Effector CD8-positive, alpha-beta T cell (primary cell): ENCODE measurements at regions not wholly inside any gene's neighbourhood (a gene's known extent, or its start where the extent isn't known, plus 50 kb on each side); places are given as distances from the start of the nearest gene placed in this dataset.

Experiments
- DNase-seq: peaks from one replicate; lab custom pipeline; 2025; lab: John Stamatoyannopoulos, UW

DNA sequence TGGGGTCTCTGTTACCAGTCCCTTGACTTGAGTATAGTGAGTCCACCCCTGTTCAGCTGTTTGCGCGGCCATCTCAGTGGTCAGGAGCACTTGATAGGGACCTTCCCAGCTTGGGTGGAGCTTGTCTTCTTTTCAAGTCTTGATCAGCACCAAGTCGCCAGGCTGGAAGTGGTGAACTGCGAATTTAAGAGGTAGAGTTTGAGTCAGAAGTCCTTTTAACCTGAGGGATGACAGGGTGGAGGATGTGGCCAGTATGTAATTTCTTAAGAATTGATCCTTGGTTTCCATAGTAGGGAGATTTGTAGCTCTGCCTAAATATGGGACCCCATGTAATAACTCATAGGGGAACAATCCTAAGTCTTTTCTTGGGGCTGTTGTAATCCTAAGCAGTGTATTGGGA, 86.3 kb upstream of the XCR1 start:
- no peak for DNase-seq

DNA sequence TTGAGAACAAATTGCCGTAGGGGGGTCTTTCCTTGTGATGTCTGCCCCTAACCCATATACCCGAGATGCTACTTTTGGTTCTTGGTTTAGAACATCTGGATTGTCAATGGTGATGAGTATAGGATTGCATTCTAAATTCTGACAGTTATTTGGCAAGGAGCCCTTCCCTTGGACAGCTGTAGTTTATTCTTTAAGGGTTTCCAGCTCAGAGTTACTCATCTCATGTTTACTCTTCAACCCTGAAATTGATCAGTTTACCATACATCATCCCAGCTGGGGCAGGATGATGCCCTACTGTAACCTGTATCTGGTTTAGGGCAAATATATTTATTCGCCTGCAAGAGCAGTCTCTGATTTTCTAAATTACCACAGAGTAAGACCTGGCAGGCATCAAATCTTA, 85.7 kb upstream of the XCR1 start:
- no peak for DNase-seq

DNA sequence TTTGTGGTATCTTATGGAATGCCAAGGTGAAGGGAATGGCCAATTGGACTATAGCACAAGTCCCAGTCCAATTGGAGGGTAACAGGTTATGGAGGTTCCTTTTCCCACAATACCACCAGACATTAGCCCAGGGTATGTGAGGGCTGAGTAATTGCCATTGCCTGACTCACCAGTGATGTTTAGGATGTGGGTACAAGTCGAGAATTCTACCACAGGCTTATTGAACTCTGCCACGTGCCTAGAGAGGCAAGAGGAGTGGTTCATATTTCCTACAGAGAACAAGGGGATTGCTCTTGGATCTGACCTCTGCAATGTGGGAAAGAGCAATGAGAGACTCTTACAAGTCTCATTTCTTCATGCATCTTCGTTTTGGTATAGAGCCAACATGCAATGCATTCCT, 85.0 kb upstream of the XCR1 start:
- DNase-seq, result no peak

DNA sequence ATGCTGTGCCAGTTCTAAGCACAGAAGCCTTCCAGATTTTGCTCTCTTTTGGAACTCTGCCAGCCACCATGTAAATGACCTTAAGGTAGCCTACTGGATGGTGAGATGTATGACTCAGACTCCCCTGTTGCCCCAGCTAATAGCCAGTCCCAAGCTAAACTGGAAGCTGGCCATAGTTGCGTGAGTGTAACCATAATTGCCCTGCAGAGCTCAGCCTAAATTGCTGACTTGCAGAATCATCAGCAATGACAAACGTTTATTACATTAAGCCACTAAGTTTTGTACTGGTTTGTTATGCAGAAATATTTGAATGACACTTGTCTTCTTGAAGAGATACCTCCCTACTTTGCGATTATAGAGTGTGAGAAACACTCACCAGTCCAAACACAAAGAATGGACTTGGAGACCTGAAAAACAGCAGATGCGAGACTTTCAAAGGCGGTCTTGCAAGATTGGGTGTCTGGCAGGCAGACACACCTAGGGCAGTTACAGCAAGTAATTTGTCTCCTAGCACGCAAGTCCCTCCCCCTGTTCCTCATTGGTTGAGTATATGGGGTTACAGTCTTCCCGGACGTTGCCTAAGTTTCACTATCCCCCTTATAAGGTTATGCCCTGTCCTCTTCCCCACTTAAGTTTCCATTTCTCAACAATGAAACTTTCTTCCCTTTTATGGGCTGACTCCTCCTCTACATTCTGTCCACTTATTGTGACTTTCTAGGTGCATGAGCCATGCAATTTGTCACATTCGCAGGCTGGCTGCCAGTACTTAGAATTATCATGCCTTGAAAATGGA, 83.6 kb upstream of the XCR1 start:
- no peak for DNase-seq

DNA sequence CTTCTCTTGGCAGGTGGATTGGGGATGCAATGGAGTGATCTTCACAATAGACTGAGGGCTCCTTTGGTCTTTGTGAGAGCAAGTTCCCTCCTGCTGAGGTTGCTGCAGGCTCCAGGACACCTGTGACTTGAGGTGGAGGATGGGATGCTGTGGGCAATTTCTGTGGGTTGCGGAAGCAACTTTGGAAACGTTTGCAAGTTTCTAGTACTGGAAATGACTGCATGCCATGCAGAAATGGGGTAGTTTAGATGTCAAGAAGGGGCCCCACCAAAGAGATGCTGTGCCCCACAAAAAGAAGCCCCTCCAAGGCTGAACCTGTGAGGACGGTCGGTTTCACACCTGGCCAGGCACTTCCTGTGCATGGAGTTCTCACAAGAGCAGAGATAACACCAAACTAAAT, 80.4 kb upstream of the XCR1 start:
- no peak for DNase-seq

DNA sequence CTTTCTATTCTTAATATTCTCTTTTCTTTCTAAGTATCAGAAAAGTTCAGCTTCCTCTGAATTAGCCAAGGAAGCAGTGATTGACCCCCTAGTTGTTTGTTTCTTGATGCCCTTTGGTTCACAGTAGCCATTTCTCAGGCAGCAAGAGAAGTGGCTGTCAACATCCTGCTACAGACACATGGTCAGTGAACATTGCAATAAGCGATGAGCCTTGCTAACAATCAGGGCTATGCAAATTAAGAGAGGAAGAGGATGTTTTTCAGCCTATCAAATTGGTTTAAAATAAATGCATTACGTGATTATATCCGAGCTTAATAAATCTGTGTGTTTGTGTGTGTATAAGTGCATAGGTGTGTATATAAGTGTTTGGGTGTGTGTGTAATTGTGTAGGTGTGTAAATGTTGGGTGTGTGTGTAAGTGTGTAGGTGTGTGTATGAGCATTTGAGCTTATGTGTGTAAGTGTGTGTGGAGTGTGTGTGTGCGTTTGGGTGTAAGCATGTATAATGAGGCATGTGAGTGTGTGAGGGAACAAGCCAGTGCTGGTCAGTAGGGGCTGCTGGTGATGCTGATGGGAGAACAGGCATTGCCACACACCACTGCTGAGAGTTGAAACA, 78.1 kb upstream of the XCR1 start:
- DNase-seq, result no peak

DNA sequence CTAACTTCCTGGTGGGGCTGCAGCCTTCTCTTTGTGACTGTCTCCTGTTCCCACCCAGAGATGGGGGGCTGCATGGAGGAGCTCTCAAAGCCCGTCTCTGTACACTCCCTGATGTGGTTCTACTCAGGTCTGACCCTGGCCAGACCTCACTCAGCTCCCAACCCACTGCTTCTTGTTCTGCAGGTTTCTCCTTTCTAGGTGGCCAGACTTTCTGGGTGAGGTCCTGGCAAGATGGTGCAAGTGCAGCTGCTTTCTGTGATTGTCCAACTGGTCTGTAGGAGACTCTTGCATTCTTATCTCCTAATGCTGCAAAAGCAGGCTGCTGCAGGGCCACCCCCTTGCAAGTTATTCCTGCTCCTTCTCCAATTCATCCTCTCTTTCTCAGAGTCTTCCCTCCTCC, 77.4 kb upstream of the XCR1 start:
- DNase-seq, result no peak

DNA sequence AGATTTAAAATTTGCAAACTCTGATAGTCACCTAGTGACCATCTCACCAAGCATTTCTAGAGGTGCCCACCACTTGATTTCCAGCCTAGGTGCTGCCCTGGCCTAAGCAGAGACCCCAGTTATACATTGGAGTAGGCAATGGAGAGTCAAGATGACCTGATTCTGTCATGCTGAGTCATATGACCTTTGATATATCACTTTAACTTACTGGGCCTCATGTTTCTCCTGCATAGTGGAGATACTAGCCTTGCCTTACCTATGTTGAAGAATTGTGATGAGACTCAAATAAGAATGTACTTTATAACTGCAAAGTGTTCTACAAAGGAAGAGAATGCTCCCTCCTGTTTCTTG, 75.5 kb upstream of the XCR1 start:
- no peak for DNase-seq

DNA sequence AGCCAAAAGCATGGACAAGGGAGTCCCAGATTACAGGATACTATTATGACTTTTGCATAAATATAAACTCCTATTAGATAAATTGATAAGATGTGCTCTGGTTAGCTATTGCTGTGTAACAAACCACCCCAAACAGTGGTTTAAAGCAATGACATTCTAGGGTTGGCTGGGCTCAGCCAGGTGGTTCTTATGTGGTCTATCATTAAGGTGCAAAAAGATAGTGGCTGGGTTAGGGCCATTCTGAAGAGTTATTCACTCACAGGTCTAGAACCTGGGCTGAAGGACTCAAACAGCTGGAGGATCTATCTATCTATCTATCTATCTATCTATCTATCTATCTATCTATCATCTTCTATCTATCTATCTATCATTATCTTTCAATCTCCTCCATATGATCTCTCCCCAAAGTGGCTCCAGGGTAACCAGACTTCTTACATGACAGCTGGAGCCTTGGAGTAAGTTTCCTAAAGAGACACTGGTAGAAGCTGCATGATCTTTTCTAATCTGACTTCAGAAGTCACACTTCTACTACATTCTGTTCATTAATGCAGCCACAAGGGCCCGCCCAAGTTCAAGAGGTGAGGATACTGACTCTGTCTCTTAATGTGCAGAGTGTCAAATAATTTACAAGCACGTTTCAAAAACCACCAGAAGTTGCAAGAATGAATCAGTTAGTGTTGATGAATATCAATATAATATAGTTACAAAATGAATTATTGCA, 74.9 kb upstream of the XCR1 start:
- DNase-seq, result no peak

DNA sequence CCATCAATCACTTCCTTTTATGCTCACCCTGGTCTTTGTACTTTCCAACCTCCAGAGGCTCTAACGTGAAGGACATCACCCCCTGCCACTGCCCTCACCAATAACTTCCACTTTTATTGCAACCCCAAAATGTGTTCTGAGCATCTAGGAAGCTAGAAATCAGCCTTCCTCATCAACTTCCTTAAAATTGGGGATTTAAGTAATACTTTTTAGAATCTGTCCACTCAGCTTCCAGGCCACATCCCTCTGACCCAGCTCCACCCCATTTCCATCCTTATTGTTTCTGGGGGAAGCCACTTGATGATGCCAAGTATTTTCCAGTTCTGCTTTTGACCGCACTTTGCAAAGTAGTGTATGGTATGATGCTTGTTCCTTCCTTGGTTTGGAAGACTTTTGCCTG, 73.5 kb upstream of the XCR1 start:
- no peak for DNase-seq

DNA sequence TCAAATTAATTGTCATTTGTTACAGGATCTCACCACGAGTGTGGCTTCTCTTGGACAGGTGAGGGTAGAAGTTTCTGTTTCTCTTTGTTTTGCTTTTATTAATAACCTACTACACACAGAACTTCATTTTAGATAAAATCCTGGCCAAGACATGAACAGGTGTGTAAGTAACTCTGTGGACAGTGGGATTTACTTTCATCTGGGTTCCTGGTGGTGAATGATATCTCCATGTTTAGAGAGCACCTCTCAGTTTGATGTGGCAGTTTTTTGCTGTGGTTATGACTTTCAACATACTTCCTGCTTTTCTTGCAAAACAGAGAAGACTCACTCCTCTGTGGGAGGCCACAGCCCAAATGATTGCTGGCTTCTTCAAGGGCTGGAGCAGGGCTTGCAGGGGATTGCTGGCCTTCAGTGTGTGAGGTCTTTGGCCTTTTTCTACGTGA, 71.1 kb upstream of the XCR1 start:
- no peak for DNase-seq

DNA sequence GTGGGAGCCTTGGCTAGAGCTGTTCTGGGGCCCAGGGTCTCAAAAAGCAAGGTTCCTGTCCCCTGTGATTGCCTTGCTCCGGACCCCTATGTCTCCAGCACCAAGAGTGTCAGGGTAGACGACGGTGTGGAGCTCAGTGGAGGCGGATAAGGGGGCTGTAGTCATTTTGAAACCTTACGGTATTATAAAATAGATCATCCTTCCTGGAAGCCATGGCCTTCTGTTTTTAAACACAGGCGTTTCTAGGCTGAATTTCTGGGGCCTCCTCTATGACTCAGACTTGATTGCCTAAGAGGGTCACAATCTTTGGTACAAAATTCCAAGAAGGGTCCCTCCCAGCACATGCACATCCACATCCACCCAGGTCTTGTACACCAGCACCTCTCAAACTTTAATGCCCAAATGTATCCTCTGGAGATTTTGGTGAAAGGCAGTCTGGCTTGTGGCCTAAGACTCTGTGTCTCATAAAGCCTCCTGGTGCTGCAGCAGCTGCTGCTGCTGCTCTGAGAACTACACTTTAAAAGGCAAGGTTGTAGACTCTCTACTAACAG, 70.5 kb upstream of the XCR1 start:
- DNase-seq, result no peak

DNA sequence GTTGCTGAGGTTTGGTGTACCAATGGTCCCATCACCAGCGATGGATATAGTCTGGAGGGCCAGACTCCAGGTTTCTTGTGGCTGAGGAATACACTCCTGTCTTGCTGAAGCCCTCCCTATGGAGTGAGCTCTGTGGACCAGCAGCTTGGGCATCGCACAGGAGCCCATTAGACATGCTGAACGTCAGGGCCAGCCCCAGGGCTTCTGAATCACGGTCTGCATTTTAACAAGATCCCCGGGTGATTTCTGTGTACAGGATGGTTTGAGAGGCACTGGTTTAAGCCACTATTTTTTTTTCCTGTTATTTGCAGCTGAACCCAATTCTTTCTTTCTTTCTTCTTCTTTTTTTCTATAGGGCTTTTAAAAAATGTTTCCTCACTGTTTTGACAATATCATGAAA, 69.5 kb upstream of the XCR1 start:
- no peak for DNase-seq

DNA sequence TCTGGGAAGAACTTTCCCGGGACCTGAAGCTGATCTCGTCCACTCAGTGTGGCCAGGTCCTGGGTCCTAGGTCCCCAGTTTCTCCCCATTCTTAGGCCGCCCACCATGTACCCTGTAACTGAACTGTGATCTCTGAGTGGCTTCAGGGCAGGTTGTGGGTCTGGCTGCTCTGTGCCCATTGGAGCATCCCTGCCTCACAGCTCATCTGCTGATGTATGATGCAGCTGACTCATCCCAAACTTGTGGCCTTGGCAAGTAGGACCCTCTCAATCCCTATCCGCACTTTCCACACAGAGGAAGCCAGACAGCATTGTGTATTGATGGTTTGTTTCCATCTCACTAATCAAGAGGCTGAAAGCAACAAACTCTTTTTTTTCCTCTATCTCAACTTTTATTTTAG, 69.1 kb upstream of the XCR1 start:
- no peak for DNase-seq

DNA sequence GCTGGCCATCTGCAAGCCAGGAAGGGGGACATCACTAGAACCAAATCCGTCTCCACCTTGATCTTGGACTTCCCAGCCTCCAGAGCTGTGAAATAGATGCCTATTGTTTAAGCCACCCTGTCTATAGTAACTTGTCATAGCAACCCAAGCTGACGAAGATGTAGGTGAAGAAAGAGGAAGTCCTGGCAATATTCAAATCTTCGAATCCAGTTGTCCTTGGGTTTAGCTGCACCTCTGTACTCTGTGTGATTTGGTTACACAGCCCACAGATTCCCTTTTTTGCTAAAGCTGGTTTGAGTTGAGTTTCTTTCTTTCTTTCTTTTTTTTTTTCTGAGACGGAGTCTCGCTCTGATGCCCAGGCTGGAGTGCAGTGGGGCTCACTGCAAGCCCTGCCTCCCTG, 68.0 kb upstream of the XCR1 start:
- no peak for DNase-seq

DNA sequence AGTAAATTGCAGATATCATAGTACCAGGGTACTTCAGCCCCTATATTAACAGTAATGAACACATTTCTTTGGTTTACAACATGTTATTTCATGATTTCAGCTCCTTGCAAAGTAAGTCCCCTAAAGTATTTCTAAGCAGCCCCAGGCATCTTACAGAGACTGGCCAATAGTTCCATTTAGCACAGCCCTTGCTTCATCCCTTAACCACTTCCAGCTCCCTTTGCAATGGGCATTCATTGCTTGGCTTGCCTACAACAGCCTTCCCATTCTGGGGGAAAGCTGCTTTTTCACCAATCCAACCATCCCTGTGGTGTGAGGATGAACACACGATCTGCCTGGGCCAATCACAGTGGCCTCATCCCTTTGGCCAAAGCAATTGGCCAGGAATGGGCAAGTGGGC, 67.2 kb upstream of the XCR1 start:
- no peak for DNase-seq

DNA sequence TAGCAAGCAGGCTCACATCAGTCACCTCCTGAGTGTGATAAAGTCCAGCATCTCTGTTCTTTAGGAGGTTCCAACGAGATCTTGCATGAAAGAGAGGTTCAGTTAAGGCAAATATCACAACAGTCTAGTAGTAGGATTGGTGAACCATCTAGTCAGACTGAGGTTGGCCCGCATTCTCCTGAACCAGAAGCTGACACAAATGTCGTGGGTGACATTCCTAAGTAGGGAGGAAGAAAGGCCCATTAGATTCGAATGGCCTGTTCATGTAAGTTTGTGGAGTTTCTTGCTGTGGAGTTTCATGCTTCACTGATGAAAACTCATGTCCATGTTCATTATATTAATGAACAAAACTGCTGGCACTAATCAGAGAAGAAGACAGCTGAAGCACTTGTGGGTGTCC, 66.7 kb upstream of the XCR1 start:
- no peak for DNase-seq

DNA sequence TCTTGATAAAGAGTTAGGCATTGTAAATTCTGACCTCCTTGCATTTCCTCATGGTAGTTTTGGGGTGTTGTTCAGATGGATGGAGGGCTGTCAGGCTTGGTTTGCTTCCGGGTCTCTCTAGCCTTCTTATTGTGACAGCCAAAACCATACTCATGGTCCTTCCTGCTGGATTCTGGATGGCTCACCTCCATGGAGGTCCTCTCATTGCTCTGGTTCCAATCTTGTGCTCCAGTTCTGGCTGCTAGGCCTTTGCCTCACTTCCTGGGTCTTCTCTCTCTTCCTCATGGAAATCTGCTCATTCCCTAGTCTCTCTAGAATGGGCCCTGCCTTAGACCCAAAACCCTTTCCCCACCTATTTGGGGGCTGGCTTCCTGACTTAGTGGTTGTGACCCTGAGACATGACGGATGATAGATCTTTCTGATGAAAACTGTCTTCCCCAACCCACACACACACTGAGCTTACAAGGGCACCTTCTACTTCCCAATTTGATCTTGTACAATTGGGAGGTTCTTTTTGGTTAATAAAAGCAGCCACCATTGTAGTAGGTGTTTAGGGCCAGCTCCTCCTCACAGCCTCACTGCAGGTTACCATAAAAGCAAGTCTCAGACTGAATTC, 66.2 kb upstream of the XCR1 start:
- DNase-seq, result no peak

DNA sequence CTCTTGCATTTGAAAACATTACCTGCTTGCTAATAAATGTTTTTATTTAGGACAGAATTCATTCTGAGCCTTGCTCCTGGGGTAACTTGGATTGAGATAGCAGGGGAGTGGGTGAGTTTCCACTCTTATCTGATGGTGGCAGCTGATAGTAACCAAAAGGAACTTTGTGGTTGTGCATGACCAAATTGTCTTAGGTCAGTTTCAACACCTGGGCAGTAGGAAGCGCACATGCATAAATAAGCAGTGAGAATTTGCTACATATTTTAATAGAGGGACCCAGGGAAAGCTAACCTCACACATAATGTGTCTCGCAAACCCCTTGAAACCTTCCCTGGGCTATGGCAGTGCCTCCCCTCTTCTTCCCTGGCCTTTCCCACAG, 65.4 kb upstream of the XCR1 start:
- no peak for DNase-seq

DNA sequence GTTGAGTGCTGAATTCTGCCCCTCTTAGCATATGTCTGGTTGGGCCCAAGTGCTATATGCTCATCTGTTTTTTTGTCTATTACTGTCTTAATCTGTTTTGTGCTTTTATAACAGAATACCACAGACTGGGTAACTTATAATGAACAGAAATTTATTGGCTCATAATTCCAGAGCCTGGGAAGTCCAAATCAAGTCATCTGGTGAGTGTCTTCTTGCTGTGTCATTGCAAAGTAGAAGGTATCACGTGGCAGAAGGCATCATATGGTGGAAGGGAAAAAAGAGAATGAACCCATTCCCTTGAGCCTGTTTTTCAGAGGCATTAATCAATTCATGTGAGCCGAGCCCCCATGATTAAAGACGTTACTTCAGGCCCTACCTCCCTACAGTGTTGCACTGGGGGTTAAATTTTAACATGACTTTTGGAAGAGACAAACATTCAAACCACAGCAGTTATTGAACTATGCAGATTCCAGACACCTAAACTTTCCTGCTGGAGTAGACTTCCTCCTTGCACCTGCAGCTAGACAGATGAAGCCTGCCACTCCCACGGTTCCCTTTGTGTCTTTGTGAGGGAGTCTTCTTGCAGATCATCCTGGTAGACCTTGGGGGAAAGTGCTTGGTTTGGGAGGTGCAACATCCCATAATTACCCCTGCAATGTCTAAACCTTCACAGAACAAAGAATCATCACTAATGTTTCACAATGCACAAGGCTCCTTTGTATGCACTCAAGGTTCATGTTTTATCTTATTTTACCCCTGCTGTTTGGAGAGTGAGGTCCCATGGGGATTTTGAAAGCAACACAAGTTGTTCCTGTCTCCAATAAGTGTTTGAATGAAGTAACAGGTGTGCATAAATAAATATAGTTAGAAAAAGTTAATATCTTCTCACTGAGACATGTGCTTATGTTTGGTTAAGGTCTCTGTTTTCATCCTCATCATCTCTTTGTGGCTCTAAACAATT, 64.7 kb upstream of the XCR1 start:
- no peak for DNase-seq

DNA sequence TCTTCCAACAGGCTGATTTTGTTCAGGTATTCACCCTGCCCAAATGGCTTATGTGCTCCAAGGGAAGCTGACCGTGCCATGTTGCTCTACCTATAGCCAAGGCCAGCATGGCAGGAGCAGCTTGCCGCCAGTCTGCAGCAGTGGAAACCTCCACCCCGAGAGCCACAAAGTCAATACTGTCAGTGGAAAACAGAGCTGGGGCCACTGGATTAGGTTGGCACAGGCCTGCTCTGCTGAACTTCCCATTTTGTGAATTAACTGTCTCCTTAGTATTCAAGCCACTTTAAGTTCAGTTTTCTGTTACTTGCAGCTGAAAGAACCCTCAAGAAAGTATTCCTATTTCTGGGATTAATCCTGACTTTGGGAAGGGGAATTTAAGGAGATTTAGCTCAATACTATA, 63.8 kb upstream of the XCR1 start:
- no peak for DNase-seq
